ENCODE measurements at regions not wholly inside any gene's neighbourhood (a gene's known extent, or its start where the extent isn't known, plus 50 kb on each side); places are given as distances from the start of the nearest gene placed in this dataset.

- WGBS, 3 donors, result 60 to 81% (median 67%) methylated on average over 4 of the region's 4 CpGs
- DNase-seq (no peak), FAIRE-seq (no peak)
Observed at GRCh38 chr1:244920911-244921761, 56.8 kb upstream of the HNRNPU start.

GRCh38 chr1:244919320-244920282 is 55.3 kb upstream of the HNRNPU start:
- Histone ChIP-seq H3K4me3 (ENCODE audit: low read depth in 1 of 3, low read length in 3 of 3) (peak overlapping the region in 2 of 3 donors; percentile 49 to 55), H3K9me3 (ENCODE audit: control insufficient read depth in 2 of 2, insufficient read depth in 1 of 2, low read depth in 1 of 2, low read length in 1 of 2) (no peaks in the 10 kb centered on the region), H3K4me1 (ENCODE audit: control insufficient read depth in 3 of 3, insufficient read depth in 2 of 3, low read depth in 1 of 3, low read length in 2 of 3) (peaks cover 0 to 4% (median 3%) of the 10 kb centered on the region in 3 donors), H3K27me3 (ENCODE audit: control insufficient read depth in 3 of 3, insufficient read depth in 3 of 3, low read length in 3 of 3) (no peaks in the 10 kb centered on the region), H3K27ac (ENCODE audit: low read depth in 1 of 3, low read length in 2 of 3) (no peak overlapping the region), H3K36me3 (ENCODE audit: control insufficient read depth in 3 of 3, insufficient read depth in 2 of 3, low read depth in 1 of 3, low read length in 3 of 3) (no peaks in the 10 kb centered on the region)
- DNase-seq (no peak), FAIRE-seq (no peak)
- 67 to 71% (median 67%) methylated on average over 9 of the region's 9 CpGs for WGBS, 3 donors

More at GRCh38 chr1:244920911-244921761, 56.8 kb upstream of the HNRNPU start:
- no peaks in the 10 kb centered on the region for H3K27me3 ChIP-seq (ENCODE audit: control insufficient read depth in 3 of 3, insufficient read depth in 3 of 3, low read length in 3 of 3)
- H3K4me1 ChIP-seq (ENCODE audit: control insufficient read depth in 3 of 3, insufficient read depth in 2 of 3, low read depth in 1 of 3, low read length in 2 of 3), result peaks cover 0 to 4% (median 3%) of the 10 kb centered on the region in 3 donors
- no peaks in the 10 kb centered on the region for H3K9me3 ChIP-seq (ENCODE audit: control insufficient read depth in 2 of 2, insufficient read depth in 1 of 2, low read depth in 1 of 2, low read length in 1 of 2)
- H3K4me3 ChIP-seq (ENCODE audit: low read depth in 1 of 3, low read length in 3 of 3), result no peak overlapping the region
- H3K27ac ChIP-seq (ENCODE audit: low read depth in 1 of 3, low read length in 2 of 3), result no peak overlapping the region
- H3K36me3 ChIP-seq (ENCODE audit: control insufficient read depth in 3 of 3, insufficient read depth in 2 of 3, low read depth in 1 of 3, low read length in 3 of 3), result no peaks in the 10 kb centered on the region

GRCh38 chr1:244918421-244919319 is 54.3 kb upstream of the HNRNPU start:
- 3 to 4% (median 3%) methylated on average over 46 to 62 of the region's 62 CpGs for WGBS, 3 donors
- DNase-seq, result peak; percentile 33 to 75
- no peak for FAIRE-seq
- Histone ChIP-seq H3K4me3 (ENCODE audit: low read depth in 1 of 3, low read length in 3 of 3) (peak overlapping the region; percentile 2 to 55 (median 49)), H3K4me1 (ENCODE audit: control insufficient read depth in 3 of 3, insufficient read depth in 2 of 3, low read depth in 1 of 3, low read length in 2 of 3) (peaks cover 0 to 4% (median 3%) of the 10 kb centered on the region in 3 donors), H3K27me3 (ENCODE audit: control insufficient read depth in 3 of 3, insufficient read depth in 3 of 3, low read length in 3 of 3) (no peaks in the 10 kb centered on the region), H3K27ac (ENCODE audit: low read depth in 1 of 3, low read length in 2 of 3) (no peak overlapping the region), H3K9me3 (ENCODE audit: control insufficient read depth in 2 of 2, insufficient read depth in 1 of 2, low read depth in 1 of 2, low read length in 1 of 2) (no peaks in the 10 kb centered on the region), H3K36me3 (ENCODE audit: control insufficient read depth in 3 of 3, insufficient read depth in 2 of 3, low read depth in 1 of 3, low read length in 3 of 3) (no peaks in the 10 kb centered on the region)

GRCh38 chr1:244917073-244917670 is 52.8 kb upstream of the HNRNPU start:
- DNase-seq, result no peak
- WGBS, 3 donors, result 88 to 90% (median 89%) methylated on average over 14 of the region's 14 CpGs

GRCh38 chr1:244915736-244916135 is 51.4 kb upstream of the HNRNPU start:
- H3K36me3 ChIP-seq (ENCODE audit: control insufficient read depth in 3 of 3, insufficient read depth in 2 of 3, low read depth in 1 of 3, low read length in 3 of 3), result no peaks in the 10 kb centered on the region
- H3K27me3 ChIP-seq (ENCODE audit: control insufficient read depth in 3 of 3, insufficient read depth in 3 of 3, low read length in 3 of 3), result no peaks in the 10 kb centered on the region
- H3K4me1 ChIP-seq (ENCODE audit: control insufficient read depth in 3 of 3, insufficient read depth in 2 of 3, low read depth in 1 of 3, low read length in 2 of 3), result peaks cover 0 to 4% (median 3%) of the 10 kb centered on the region in 3 donors
- H3K4me3 ChIP-seq (ENCODE audit: low read depth in 1 of 3, low read length in 3 of 3), result no peak overlapping the region
- FAIRE-seq, result no peak
- no peak overlapping the region for H3K27ac ChIP-seq (ENCODE audit: low read depth in 1 of 3, low read length in 2 of 3)
- H3K9me3 ChIP-seq (ENCODE audit: control insufficient read depth in 2 of 2, insufficient read depth in 1 of 2, low read depth in 1 of 2, low read length in 1 of 2), result no peaks in the 10 kb centered on the region
- 90 to 94% (median 94%) methylated on average over 7 of the region's 7 CpGs for WGBS, 3 donors
- DNase-seq, result no peak

More at GRCh38 chr1:244917073-244917670, 52.8 kb upstream of the HNRNPU start:
- Histone ChIP-seq H3K9me3 (ENCODE audit: control insufficient read depth in 2 of 2, insufficient read depth in 1 of 2, low read depth in 1 of 2, low read length in 1 of 2) (no peaks in the 10 kb centered on the region), H3K4me1 (ENCODE audit: control insufficient read depth in 3 of 3, insufficient read depth in 2 of 3, low read depth in 1 of 3, low read length in 2 of 3) (peaks cover 0 to 4% (median 3%) of the 10 kb centered on the region in 3 donors), H3K27ac (ENCODE audit: low read depth in 1 of 3, low read length in 2 of 3) (no peak overlapping the region), H3K4me3 (ENCODE audit: low read depth in 1 of 3, low read length in 3 of 3) (no peak overlapping the region), H3K36me3 (ENCODE audit: control insufficient read depth in 3 of 3, insufficient read depth in 2 of 3, low read depth in 1 of 3, low read length in 3 of 3) (no peaks in the 10 kb centered on the region), H3K27me3 (ENCODE audit: control insufficient read depth in 3 of 3, insufficient read depth in 3 of 3, low read length in 3 of 3) (no peaks in the 10 kb centered on the region)
- no peak for FAIRE-seq

GRCh38 chr1:244914761-244915160 is 50.4 kb upstream of the HNRNPU start:
- no peak for FAIRE-seq
- Histone ChIP-seq H3K4me3 (ENCODE audit: low read depth in 1 of 3, low read length in 3 of 3) (no peak overlapping the region), H3K4me1 (ENCODE audit: control insufficient read depth in 3 of 3, insufficient read depth in 2 of 3, low read depth in 1 of 3, low read length in 2 of 3) (peaks cover 0 to 4% (median 3%) of the 10 kb centered on the region in 3 donors), H3K36me3 (ENCODE audit: control insufficient read depth in 3 of 3, insufficient read depth in 2 of 3, low read depth in 1 of 3, low read length in 3 of 3) (no peaks in the 10 kb centered on the region), H3K9me3 (ENCODE audit: control insufficient read depth in 2 of 2, insufficient read depth in 1 of 2, low read depth in 1 of 2, low read length in 1 of 2) (no peaks in the 10 kb centered on the region), H3K27me3 (ENCODE audit: control insufficient read depth in 3 of 3, insufficient read depth in 3 of 3, low read length in 3 of 3) (no peaks in the 10 kb centered on the region), H3K27ac (ENCODE audit: low read depth in 1 of 3, low read length in 2 of 3) (no peak overlapping the region)
- WGBS, 3 donors, result 89 to 92% (median 92%) methylated on average over 4 of the region's 4 CpGs
- no peak for DNase-seq

All from small intestine (tissue), 7 donors.